Femur (tissue), 1 donor: ENCODE measurements at regions not wholly inside any gene's neighbourhood (a gene's known extent, or its start where the extent isn't known, plus 50 kb on each side); places are given as distances from the start of the nearest gene placed in this dataset.
"Not testable (repeated sequence)": the region's sequence is repeated elsewhere in the genome, so short reads cannot be mapped to it uniquely, and the experiment has no call there.

ENCODE experiments used
- DNase-seq: peaks from one replicate; pipeline ENCODE4 v3.0.0-alpha.2; 2017

DNA sequence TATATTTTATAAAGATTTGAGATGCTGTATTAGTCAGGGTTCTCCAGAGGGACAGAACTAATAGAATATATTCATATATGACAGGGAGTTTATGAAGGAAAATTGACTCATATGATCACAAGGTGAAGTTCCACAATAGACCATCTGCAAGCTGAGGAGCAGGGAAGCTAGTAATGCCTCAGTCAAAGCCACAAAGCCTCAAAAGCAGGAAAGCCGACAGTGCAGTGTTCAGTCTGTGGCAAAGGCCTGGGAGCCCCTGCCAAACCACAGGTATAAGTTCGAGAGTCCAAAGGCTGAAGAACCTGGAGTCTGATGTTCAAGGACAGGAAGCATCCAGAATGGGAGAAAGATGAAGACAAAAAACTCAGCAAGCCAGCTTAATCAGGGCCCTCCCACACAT, 382.2 kb downstream of the LRRC70 start:
- no peak for DNase-seq

- DNase-seq = no peak
Observed at GRCh38 chr5:62956597-62956996, 378.0 kb downstream of the LRRC70 start.

- no peak for DNase-seq
Observed at GRCh38 chr5:62954578-62954977, 376.0 kb downstream of the LRRC70 start.

GRCh38 chr5:62948301-62948700, 369.7 kb downstream of the LRRC70 start:
- DNase-seq = no peak

DNA sequence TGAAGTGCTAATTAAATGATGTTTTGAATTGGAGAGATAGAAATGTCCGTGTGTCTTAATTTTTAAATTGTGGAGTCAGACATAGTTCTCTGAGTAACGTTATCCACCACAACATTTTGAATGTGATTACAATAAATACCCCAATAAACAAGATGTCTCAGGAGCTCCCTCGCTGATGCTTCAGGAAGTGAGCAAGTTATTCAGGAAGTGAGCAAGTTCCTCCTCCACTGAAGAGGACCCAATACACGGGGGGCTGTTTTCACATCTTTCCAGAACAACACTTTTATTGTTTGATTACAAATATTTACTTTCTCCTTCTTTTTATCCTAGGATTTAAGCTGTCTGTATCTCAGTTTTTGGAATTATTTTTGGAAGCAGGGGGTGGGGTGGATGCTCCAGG, 363.8 kb downstream of the LRRC70 start:
- no peak for DNase-seq

- DNase-seq = no peak
Observed at GRCh38 chr5:62938927-62939326, 360.3 kb downstream of the LRRC70 start.

GRCh38 chr5:62937661-62938558, 359.3 kb downstream of the LRRC70 start:
- DNase-seq = no peak

DNA sequence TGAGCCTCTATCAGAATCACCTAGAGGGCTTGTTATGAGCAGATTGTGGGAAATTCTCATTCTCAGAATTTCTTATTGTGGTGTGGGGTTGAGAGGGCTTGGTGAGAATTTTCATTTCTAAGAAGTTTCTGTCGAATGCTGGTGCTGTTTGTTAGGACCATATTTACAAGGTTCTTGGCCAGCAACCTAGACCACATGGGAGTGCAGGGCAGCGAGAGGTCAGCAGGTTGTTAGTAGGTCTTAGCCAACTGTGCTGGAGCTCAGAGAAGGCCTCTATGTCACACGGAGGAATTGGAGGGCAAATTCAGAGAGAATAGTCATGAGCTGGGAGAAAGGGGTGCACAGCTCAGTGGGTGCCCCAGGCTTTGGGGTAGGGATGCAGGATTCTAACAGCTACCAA, 357.0 kb downstream of the LRRC70 start:
- no peak for DNase-seq

- no peak for DNase-seq
Observed at GRCh38 chr5:62934319-62934718, 355.7 kb downstream of the LRRC70 start.

GRCh38 chr5:62933261-62933660, 354.6 kb downstream of the LRRC70 start:
- DNase-seq = no peak

- no peak for DNase-seq
Observed at GRCh38 chr5:62931153-62931950, 352.7 kb downstream of the LRRC70 start.

- no peak for DNase-seq
Observed at GRCh38 chr5:62922191-62922590, 343.6 kb downstream of the LRRC70 start.

DNA sequence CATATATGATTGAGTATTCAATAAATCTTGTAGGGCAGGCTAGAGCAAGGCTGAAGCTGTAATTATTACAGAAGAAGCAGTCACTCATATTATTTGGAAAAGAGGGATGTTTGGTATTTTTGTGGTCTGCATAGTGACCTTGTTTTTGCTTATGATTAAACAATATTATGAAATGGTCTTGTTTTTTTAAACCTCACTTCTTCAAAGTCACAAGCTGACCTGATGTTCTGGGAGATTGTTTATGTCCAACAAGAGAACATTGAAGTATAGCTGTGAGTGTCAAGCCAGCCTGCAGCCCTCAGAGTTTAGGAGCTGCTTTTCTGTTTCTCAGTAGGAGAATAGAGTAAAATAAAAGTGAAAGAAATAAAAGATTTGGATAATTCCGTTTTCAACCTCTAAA, 342.2 kb downstream of the LRRC70 start:
- no peak for DNase-seq

DNA sequence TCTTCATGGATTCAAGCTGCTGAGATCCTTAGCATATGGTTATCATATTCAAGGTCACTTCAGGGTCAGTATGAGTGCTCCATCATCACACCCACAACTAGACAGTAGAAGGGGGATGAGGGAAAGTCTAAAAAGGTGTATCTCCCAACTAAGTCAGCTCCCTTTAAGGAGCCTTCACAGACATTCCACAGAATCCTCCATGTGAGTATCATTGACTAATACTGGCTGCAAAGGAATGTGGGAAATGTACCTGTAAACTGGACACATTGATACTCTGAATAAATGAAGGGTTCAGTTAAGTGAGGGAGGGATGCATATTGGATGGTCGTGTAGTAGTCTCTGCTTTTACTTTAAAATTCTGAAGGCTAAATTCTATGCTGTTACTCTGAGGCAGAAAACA, 330.7 kb downstream of the LRRC70 start:
- no peak for DNase-seq

DNA sequence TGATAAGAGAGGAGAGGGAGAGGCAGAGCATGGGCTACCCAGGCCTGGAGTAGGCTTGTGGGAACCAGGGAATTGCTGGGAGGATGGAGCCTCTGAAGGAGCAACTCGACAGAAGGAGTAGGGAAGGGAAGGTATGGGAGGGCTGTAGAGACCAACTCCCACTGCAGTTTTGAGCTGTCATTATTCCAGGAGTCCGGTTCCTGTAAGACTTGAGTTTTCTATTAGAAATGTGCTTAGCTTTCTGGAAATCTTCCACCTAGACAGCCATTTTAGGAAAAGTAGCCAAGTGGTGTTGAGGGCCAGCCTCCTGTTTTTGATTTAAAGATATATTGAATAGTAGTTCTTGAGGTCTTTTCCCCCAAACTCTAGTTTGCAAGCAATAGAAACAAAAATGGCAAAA, 323.5 kb downstream of the LRRC70 start:
- DNase-seq = peak; percentile 19

GRCh38 chr5:62900976-62901375, 322.4 kb downstream of the LRRC70 start:
- no peak for DNase-seq

DNA sequence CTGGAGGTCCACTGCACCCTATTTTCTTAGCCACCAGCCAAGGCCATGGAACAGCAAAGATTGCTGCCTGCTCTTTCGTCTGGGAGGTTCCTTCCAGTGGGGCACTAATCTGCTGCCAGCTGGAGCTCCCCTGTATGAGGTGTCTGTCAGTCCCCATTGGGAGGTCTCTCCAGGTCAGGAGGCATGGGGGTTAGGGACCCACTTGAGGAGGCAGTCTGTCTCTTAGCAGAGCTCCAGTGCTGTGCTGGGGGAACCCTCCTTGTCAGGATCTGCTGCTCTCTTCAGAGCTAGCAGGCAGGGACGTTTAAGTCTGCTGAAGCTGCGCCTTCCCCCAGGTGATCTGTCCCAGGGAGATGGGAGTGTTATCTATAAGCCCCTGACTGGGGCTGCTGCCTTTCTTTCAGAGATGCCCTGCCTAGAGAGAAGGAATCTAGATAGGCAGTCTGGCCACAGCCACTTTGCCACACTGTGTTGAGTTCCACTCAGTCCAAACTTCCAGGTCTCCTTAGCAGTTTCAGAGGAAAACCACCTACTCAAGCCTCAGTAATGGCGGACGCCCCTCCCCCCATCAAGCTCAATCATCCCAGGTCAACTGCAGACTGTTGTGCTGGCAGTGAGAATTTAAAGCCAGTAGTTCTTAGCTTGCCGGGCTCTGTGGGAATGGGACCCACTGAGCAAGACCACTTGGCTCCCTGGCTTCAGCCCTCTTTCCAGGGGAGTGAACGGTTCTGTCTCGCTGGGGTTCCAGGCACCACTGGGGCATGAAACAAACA, 317.7 kb downstream of the LRRC70 start:
- peak; percentile 17 for DNase-seq

DNA sequence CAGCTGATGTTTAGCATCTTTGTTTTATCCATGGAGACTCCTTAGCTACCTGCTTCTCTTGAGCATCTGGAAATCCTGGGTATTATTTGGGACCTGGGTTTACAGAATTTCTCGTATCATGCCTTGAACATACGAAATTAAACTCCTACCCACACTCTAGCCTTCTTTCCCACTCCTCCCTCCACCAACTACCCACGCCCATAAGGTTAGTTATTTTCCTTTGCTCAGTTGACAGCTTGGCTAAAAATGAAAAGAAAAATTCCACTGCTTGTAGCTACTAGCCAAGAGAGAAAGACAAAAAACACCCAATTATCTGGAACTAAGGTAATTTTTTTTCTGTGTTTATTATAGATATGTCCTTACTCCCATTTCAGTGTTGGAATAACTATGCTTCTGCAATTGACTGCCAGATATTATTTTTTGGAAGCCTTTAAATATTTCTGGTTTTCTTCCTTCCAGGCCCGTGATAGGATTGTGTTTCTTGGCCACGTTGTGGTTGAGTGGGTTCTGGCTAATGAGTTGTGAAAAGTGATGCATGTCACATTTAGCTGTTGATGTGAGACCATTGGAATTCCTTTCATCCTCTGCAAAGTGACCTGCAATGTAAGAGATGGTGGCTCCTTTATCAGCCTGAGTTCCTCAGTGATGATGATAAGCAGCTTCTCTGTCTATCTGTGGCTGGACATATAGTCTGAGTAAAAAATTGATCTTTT, 308.1 kb downstream of the LRRC70 start:
- no peak for DNase-seq

GRCh38 chr5:62837330-62837729, 258.7 kb downstream of the LRRC70 start:
- not testable (repeated sequence) for DNase-seq

DNA sequence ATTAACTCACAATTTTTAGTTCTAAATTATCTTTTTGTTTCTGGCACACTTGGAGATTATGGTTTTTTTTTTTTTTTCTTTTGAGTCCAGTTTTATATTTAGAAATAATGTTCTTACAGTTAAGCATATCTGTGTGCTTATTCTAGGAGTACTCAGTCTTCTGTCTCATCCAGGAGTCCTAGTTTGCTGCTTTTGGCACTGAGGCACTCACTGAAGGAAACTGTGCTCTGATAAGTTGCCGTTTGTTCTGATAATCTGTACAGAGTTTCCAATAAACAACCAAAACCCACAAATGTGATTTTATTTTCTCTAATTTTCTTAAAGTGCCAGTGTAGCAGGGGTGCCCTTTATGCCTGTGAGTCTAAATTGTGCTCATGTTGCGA, 251.0 kb downstream of the LRRC70 start:
- no peak for DNase-seq

DNA sequence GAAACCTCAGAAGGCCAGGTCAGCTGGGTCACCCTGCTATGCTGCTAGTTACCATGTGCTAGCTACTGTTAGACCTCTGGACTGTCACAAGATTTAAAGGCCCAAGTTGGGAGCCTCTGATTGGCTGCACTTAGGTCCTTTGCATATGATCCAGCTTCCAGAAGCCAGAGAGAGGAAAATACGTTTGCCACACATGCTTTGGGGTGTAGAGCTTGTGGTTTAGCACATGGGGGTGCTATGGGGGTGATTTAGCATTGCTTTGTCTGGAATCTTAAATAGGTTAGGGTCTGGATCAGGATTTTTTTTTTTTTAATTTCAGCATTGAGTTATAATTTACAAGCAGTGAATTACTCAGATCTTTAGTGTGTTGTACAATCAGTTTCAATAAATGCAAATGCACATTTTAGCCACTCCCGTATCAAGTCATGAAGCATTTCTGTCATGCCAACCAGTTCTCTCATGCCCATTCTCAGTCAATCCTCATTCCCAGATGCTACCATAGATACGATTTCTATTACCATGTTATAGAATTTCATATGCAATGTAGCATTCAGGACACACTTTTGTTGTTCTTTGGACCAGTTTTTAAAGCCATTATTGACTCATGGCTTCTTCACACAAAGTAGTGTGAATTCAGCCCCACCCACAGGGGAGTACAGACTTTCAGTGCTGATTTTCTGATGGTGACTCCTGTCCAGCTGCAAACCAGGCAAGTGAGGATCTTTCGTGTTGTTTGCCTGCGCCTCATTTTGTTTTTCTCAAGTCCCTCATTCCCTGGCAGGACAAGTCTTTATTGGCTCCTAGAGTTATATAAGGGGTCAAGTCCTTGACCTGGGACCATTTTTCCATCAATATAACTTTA, 250.4 kb downstream of the LRRC70 start:
- no peak for DNase-seq
